ENCODE measurements at regions not wholly inside any gene's neighbourhood (a gene's known extent, or its start where the extent isn't known, plus 50 kb on each side); places are given as distances from the start of the nearest gene placed in this dataset.

DNA sequence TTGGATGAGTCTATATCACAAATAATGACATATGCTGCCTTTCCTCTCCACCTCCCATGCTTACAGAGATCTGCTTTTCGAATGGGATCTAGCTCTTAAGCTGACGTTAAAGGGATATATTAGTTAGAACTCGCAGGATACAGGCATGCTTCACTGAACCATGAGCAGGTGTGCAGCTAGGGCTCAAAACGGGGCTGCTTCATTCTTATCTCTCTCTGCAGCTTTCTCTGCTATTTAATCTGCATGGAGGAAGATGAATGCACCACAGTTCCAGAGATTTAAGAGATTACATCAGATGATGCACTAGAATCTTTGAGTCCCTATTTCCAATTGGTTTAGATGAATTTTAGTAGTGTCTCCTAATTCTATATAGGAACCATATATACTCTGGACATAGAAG lies 327.0 kb downstream of the RAD51AP2 start:
- TF ChIP-seq, protein P1, sequence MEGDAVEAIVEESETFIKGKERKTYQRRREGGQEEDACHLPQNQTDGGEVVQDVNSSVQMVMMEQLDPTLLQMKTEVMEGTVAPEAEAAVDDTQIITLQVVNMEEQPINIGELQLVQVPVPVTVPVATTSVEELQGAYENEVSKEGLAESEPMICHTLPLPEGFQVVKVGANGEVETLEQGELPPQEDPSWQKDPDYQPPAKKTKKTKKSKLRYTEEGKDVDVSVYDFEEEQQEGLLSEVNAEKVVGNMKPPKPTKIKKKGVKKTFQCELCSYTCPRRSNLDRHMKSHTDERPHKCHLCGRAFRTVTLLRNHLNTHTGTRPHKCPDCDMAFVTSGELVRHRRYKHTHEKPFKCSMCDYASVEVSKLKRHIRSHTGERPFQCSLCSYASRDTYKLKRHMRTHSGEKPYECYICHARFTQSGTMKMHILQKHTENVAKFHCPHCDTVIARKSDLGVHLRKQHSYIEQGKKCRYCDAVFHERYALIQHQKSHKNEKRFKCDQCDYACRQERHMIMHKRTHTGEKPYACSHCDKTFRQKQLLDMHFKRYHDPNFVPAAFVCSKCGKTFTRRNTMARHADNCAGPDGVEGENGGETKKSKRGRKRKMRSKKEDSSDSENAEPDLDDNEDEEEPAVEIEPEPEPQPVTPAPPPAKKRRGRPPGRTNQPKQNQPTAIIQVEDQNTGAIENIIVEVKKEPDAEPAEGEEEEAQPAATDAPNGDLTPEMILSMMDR (IDR thresholded peaks at IDR 0.05; ENCODE audit: poor library complexity, severe bottlenecking) = no peak
- TF ChIP-seq TAF1 (IDR thresholded peaks at IDR 0.05; ENCODE audit: low read depth) (no peak), MXI1 (conservative IDR thresholded peaks at IDR 0.05; ENCODE audit: poor library complexity, severe bottlenecking) (no peak), POLR2AphosphoS5 (IDR thresholded peaks at IDR 0.05) (no peak), EP300 (conservative IDR thresholded peaks at IDR 0.05; ENCODE audit: poor library complexity, severe bottlenecking) (no peak), SMC3 (conservative IDR thresholded peaks at IDR 0.05; ENCODE audit: poor library complexity) (no peak), RAD21 (conservative IDR thresholded peaks at IDR 0.05) (no peak), EZH2 (IDR thresholded peaks at IDR 0.05; ENCODE audit: borderline replicate concordance, insufficient read depth, low read length, poor library complexity, severe bottlenecking) (no peak)
- TF ChIP-seq, protein P2, sequence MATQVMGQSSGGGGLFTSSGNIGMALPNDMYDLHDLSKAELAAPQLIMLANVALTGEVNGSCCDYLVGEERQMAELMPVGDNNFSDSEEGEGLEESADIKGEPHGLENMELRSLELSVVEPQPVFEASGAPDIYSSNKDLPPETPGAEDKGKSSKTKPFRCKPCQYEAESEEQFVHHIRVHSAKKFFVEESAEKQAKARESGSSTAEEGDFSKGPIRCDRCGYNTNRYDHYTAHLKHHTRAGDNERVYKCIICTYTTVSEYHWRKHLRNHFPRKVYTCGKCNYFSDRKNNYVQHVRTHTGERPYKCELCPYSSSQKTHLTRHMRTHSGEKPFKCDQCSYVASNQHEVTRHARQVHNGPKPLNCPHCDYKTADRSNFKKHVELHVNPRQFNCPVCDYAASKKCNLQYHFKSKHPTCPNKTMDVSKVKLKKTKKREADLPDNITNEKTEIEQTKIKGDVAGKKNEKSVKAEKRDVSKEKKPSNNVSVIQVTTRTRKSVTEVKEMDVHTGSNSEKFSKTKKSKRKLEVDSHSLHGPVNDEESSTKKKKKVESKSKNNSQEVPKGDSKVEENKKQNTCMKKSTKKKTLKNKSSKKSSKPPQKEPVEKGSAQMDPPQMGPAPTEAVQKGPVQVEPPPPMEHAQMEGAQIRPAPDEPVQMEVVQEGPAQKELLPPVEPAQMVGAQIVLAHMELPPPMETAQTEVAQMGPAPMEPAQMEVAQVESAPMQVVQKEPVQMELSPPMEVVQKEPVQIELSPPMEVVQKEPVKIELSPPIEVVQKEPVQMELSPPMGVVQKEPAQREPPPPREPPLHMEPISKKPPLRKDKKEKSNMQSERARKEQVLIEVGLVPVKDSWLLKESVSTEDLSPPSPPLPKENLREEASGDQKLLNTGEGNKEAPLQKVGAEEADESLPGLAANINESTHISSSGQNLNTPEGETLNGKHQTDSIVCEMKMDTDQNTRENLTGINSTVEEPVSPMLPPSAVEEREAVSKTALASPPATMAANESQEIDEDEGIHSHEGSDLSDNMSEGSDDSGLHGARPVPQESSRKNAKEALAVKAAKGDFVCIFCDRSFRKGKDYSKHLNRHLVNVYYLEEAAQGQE (IDR thresholded peaks at IDR 0.05; ENCODE audit: borderline replicate concordance) = no peak

DNA sequence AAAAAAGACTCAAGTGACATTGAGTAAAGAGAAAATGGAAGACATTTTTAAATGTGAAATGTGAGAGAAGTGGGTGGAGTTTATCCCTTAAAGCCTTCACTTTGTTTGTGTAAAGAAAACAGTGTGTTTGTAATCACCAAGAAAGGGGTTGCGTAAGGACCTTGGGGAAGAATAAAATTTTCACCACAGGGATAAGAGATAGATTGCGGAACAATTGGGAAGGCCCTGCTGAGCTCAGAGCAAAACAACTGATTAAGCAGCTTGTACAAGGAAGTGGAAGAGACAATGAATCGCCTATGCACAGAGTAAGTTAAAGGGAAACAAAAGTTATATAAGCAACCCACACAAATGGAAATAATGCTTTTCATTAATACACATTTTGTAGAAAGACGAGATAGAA lies 327.7 kb downstream of the RAD51AP2 start:
- no peaks in the 10 kb centered on the region for H3F3A ChIP-seq (ENCODE audit: insufficient read depth, low read length, poor library complexity, severe bottlenecking)
- H3K9me3 ChIP-seq (ENCODE audit: low read length) = no peaks in the 10 kb centered on the region
- H3K9ac ChIP-seq (ENCODE audit: low read length) = no peak overlapping the region
- H3K9me2 ChIP-seq (ENCODE audit: insufficient read depth, low read length) = no peaks in the 10 kb centered on the region
- H3K27ac ChIP-seq (ENCODE audit: low read length) = no peak overlapping the region
- H3K4me3 ChIP-seq (ENCODE audit: low read length) = no peak overlapping the region
- H4K20me1 ChIP-seq (ENCODE audit: insufficient read depth) = no peaks in the 10 kb centered on the region
- no peaks in the 10 kb centered on the region for H3K27me3 ChIP-seq (ENCODE audit: insufficient read depth, low read depth, low read length)
- no peak overlapping the region for H3K4me2 ChIP-seq (ENCODE audit: low read length)
- no peaks in the 10 kb centered on the region for H3K36me3 ChIP-seq (ENCODE audit: insufficient read depth, low read length)
- H3K79me2 ChIP-seq (replicated peaks; ENCODE audit: insufficient read depth, low read length) = no peaks in the 10 kb centered on the region
- no peak overlapping the region for H2AFZ ChIP-seq (ENCODE audit: low read depth, low read length)
- no peak for TF ChIP-seq POLR2AphosphoS5 (IDR thresholded peaks at IDR 0.05)
- TF ChIP-seq, protein P1 (IDR thresholded peaks at IDR 0.05; ENCODE audit: poor library complexity, severe bottlenecking) = no peak
- TF ChIP-seq, protein P2 (IDR thresholded peaks at IDR 0.05; ENCODE audit: borderline replicate concordance) = no peak
- TF ChIP-seq SMC3 (conservative IDR thresholded peaks at IDR 0.05; ENCODE audit: poor library complexity) = no peak
- no peak for TF ChIP-seq EP300 (conservative IDR thresholded peaks at IDR 0.05; ENCODE audit: poor library complexity, severe bottlenecking)
- TF ChIP-seq TAF1 (IDR thresholded peaks at IDR 0.05; ENCODE audit: low read depth) = no peak
- TF ChIP-seq RAD21 (conservative IDR thresholded peaks at IDR 0.05) = no peak
- TF ChIP-seq MXI1 (conservative IDR thresholded peaks at IDR 0.05; ENCODE audit: poor library complexity, severe bottlenecking) = no peak
- TF ChIP-seq EZH2 (IDR thresholded peaks at IDR 0.05; ENCODE audit: borderline replicate concordance, insufficient read depth, low read length, poor library complexity, severe bottlenecking) = no peak

More for the DNA sequence above, 327.0 kb downstream of the RAD51AP2 start:
- H3K27me3 ChIP-seq (ENCODE audit: insufficient read depth, low read depth, low read length) = no peaks in the 10 kb centered on the region
- H2AFZ ChIP-seq (ENCODE audit: low read depth, low read length) = no peak overlapping the region
- H3K9me2 ChIP-seq (ENCODE audit: insufficient read depth, low read length) = no peaks in the 10 kb centered on the region
- no peaks in the 10 kb centered on the region for H3F3A ChIP-seq (ENCODE audit: insufficient read depth, low read length, poor library complexity, severe bottlenecking)
- no peak overlapping the region for H3K4me3 ChIP-seq (ENCODE audit: low read length)
- H3K9me3 ChIP-seq (ENCODE audit: low read length) = no peaks in the 10 kb centered on the region
- no peak overlapping the region for H3K4me2 ChIP-seq (ENCODE audit: low read length)
- H4K20me1 ChIP-seq (ENCODE audit: insufficient read depth) = no peaks in the 10 kb centered on the region
- H3K9ac ChIP-seq (ENCODE audit: low read length) = no peak overlapping the region
- no peaks in the 10 kb centered on the region for H3K36me3 ChIP-seq (ENCODE audit: insufficient read depth, low read length)
- no peaks in the 10 kb centered on the region for H3K79me2 ChIP-seq (replicated peaks; ENCODE audit: insufficient read depth, low read length)
- H3K27ac ChIP-seq (ENCODE audit: low read length) = no peak overlapping the region

Measured in neural cell (in vitro differentiated cells).